ENCODE measurements at regions not wholly inside any gene's neighbourhood (a gene's known extent, or its start where the extent isn't known, plus 50 kb on each side); places are given as distances from the start of the nearest gene placed in this dataset.

DNA sequence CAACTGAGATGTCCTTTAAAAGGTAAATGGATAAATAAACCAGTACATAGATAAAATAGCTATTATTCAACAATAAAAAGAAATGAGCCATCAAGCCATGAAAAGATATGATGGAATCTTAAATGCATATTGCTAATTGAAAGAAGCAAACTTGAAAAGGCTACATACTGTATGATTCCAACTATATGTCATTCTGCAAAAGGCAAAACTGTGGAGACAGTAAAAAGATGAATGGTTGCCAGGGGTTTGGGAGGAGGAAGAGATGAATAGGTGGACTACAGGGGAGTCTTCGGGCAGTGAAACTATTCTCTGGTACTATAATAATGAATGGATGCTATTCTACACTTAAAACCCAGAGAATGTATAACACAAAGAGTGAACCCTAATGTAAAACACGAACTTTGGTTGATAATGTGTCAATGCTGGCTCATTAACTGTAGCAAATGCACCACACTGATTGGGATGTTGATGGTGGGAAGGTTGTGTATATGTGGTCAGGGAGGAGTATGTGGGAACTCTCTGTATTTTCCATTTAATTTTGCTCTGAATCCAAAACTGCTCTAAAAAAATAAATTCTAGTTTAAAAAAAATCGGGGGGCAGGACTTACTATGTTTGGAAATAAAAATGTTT is 73.7 kb upstream of the MYCN start:
- TF ChIP-seq CTCF (IDR thresholded peaks at IDR 0.05; ENCODE audit: insufficient read depth, low read depth, low read length) (no peak), EZH2 (IDR thresholded peaks at IDR 0.05; ENCODE audit: insufficient read depth, low read length) (no peak)

Data from astrocyte (in vitro differentiated cells and primary cell).